Motor neuron (in vitro differentiated cells): ENCODE measurements at regions not wholly inside any gene's neighbourhood (a gene's known extent, or its start where the extent isn't known, plus 50 kb on each side); places are given as distances from the start of the nearest gene placed in this dataset.

Experiments
- ATAC-seq, 8 experiments: fragments of 200-7000 bp; cut with Tn5 transposase; replicated peaks in 6 of 8; 2 replicates each; pipeline ENCODE4 v1.8.0; 2021; ENCODE audit warnings: mild to moderate bottlenecking in 8 of 8, moderate library complexity in 8 of 8
- H3K27ac ChIP-seq, 2 donors: fragments of 250-450 bp; sonication (Bioruptor Pico); 2 replicates each; pipeline ENCODE4 v1.9.0; 2021; ENCODE audit warnings: antibody characterized with exemption in 2 of 2, mild to moderate bottlenecking in 2 of 2, moderate library complexity in 1 of 2
- H3K4me1 ChIP-seq, 2 donors: fragments of 250-450 bp; sonication (Bioruptor Pico); replicated peaks in 1 of 2; 2 replicates each; pipeline ENCODE4 v1.6.1; 2021; ENCODE audit warnings: antibody characterized with exemption in 2 of 2, mild to moderate bottlenecking in 2 of 2, moderate library complexity in 1 of 2
- H3K4me3 ChIP-seq, 5 donors: fragments of 250-450 bp; sonication (Bioruptor Pico); 2 replicates each; pipeline ENCODE4 v1.9.0; 2021; ENCODE audit warnings: antibody characterized with exemption in 5 of 5, mild to moderate bottlenecking in 5 of 5, moderate library complexity in 4 of 5
- WGBS, 10 experiments: fragments of 450-650 bp; shearing (Covaris generic); methylation state at CpG; one replicate each; pipeline ENCODE4 v1.0.0; 2022; 5-methylcytosine and 5-hydroxymethylcytosine counted together
- in situ Hi-C, 9 experiments: fragments of 400-800 bp; cut with MboI; loops; one replicate each; pipeline ENCODE4 v1.15.0; 2021; ENCODE audit warnings: low sequenced_read_pairs in 9 of 9, low pct_unique_long_range_greater_than_20kb in 2 of 9; ENCODE audit not compliant: unreplicated experiment in 9 of 9

- Histone ChIP-seq H3K4me1 (no peaks in the 10 kb centered on the region), H3K27ac (no peak overlapping the region), H3K4me3 (no peak overlapping the region)
- no peak for ATAC-seq
- in situ Hi-C loops: no loop called here
- WGBS, 10 experiments: 16 to 92% (median 60%) methylated on average over 1 to 3 of the region's 3 CpGs
Measured at GRCh38 chr13:112005925-112006324, 61.0 kb upstream of the SOX1 start.

- no peak overlapping the region for H3K4me3 ChIP-seq
- no peak overlapping the region for H3K27ac ChIP-seq
- no peak for ATAC-seq
- H3K4me1 ChIP-seq: no peaks in the 10 kb centered on the region
- 0 to 100% (median 79%) methylated on average over 1 to 4 of the region's 9 CpGs; no CpG with 5 or more reads in 3 of the 10 experiments for WGBS, 10 experiments
- in situ Hi-C loops: no loop called here
Measured at GRCh38 chr13:112007191-112007590, 59.8 kb upstream of the SOX1 start.

- in situ Hi-C loops: no loop called here
- ATAC-seq: no peak
- Histone ChIP-seq H3K27ac (no peak overlapping the region), H3K4me1 (no peaks in the 10 kb centered on the region), H3K4me3 (no peak overlapping the region)
- 100% methylated on average over 2 of the region's 9 CpGs; no CpG with 5 or more reads in 9 of the 10 experiments for WGBS, 10 experiments
Measured at GRCh38 chr13:112010714-112011113, 56.2 kb upstream of the SOX1 start.

- Histone ChIP-seq H3K4me1 (no peaks in the 10 kb centered on the region), H3K4me3 (no peak overlapping the region), H3K27ac (no peak overlapping the region)
- WGBS, 10 experiments: 51 to 100% (median 88%) methylated on average over 1 to 7 of the region's 27 CpGs; no CpG with 5 or more reads in 4 of the 10 experiments
- in situ Hi-C loops: no loop called here
- no peak for ATAC-seq
Measured at GRCh38 chr13:112012016-112012704, 54.8 kb upstream of the SOX1 start.

- 7 to 92% (median 52%) methylated on average over 2 to 6 of the region's 11 CpGs; no CpG with 5 or more reads in 6 of the 10 experiments for WGBS, 10 experiments
- no peak overlapping the region for H3K4me3 ChIP-seq
- in situ Hi-C loops: no loop called here
Measured at GRCh38 chr13:112012705-112013085, 54.3 kb upstream of the SOX1 start.

GRCh38 chr13:112013665-112014064 is 53.3 kb upstream of the SOX1 start:
- Histone ChIP-seq H3K4me1 (no peaks in the 10 kb centered on the region), H3K4me3 (no peak overlapping the region), H3K27ac (no peak overlapping the region)
- ATAC-seq: no peak
- in situ Hi-C loops: no loop called here
- WGBS, 10 experiments: 0 to 100% (median 75%) methylated on average over 1 to 12 of the region's 13 CpGs; no CpG with 5 or more reads in 1 of the 10 experiments

More at GRCh38 chr13:112012705-112013085, 54.3 kb upstream of the SOX1 start:
- no peak for ATAC-seq
- Histone ChIP-seq H3K27ac (no peak overlapping the region), H3K4me1 (no peaks in the 10 kb centered on the region)

- Histone ChIP-seq H3K27ac (no peak overlapping the region), H3K4me1 (no peaks in the 10 kb centered on the region), H3K4me3 (no peak overlapping the region)
- 33 to 100% (median 75%) methylated on average over 1 to 18 of the region's 30 CpGs; no CpG with 5 or more reads in 4 of the 10 experiments for WGBS, 10 experiments
- ATAC-seq: no peak
- in situ Hi-C loops: no loop called here
Measured at GRCh38 chr13:112014857-112015256, 52.1 kb upstream of the SOX1 start.
